Daoy (cell line): ENCODE measurements at regions not wholly inside any gene's neighbourhood (a gene's known extent, or its start where the extent isn't known, plus 50 kb on each side); places are given as distances from the start of the nearest gene placed in this dataset.
A peak's percentile ranks its signal among the peaks of the same experiment; 100 is the strongest.

Source experiments
- DNase-seq: peaks from one replicate; pipeline ENCODE4 v3.0.0-alpha.2; 2015; ENCODE audit warnings: low read depth

DNA sequence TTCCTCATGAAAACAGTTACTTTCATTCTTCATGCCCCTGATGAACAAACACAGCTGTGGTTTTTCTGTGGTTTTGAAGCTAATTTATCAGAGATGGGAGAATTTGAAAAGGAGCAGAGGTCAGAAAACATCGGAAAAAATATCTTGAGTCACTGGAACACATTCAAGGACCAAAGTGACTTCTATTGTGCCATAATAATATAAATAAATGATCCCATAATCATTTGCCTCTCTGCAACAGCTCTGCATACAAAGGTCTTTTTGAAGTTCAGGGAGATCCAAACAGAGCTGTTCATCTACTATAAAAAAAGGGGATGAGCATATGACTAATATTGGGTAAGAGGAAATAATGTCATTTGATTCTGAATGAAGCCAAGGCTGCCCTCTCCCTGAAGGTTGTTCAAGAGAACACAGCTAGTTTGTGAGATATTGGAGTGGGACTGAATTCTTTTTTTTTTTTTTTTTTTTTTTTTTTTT is 201.3 kb upstream of the GALNT5 start:
- DNase-seq = peak; percentile 14

DNA sequence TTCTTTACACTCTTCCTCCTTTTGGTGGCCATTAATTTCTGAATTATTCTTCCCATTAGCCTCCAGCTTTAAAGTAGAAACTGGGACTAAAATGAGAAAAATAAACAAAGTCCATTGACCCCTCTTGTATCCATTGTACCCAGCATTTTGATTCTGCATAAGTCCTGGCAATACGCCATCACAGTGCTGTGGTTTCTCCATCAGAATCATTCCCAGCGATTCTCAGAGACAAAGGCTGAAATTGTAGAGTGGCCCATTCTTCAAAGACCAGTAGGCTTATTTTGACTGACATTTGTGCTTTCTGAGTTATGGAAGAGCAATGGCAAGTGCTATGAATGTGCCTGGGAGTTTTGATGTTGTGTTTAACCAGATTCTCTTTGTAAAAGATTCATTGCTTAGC is 199.3 kb upstream of the GALNT5 start:
- DNase-seq = no peak

DNA sequence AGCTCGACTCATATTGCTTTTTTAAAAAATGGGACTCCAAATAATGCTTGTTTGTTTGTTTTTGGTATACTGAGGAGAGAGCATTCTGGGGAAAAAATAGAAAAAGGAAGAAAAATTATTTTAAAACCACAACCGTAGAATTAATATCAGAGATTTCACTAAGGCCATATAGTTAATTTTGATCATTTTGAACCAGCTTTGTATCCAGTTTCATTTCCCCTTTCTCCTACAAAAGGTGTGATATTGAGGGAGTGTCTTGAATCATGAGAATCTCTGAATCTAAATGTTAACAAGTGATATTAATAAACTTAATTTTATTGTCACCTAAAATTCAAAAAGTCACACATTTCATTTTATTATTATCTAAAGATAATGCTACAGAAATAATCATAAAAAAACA is 198.5 kb upstream of the GALNT5 start:
- no peak for DNase-seq

DNA sequence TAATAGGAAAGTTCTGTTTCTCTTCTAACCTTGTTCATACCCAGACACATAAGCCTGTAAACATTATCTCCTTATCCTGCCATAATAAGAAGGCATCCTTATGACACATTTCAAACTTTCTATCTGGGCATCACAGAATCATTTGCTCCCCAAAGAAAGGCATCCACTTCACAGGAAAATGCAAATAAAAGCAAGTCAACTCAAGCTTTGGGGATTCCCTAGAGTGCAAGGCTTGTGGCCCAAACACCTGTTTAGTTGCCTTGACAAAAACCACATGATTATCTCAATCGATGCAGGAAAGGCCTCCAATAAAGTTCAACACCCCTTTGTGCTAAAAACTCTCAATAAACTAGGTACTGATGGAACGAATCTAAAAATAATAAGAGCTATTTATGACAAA is 195.7 kb upstream of the GALNT5 start:
- DNase-seq = no peak

GRCh38 chr2:157067562-157067961 is 189.9 kb upstream of the GALNT5 start:
- no peak for DNase-seq

DNA sequence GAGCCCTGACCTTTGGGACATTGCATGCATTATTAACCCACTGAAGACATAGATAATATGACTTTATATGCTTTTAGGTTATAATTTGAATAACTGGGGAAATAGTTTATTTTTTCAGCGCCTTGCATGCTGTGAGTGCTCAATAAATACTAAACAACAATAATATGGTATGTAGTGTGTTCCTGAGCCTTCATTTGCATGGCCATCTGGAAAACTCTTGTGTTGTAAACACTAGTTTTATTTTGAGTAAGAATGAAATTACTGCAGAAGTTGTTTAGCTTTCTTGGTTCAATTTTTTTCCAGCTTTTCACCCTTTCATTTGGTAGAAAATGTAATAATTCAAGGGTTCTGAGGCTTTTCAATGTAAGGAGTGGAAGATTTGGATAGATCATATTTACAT is 189.3 kb upstream of the GALNT5 start:
- DNase-seq = no peak

DNA sequence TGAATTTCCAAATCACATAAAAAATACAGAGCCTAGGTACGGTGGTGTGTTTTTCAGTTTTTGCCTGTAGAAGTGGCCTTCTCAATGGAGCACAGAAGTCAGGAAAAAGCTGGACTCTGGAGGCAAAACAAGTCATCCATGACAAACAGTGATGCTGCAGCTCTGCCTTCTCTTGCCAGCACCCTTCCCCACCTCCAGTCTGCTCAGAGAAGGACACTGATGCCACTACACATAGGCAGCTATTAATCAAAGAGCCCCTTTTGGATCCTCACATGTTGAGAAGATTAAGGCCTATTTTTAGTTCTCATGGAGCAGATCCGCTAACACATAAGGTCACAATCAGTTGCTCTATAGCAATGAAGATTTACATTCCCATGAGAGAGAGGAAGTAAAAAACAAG is 181.6 kb upstream of the GALNT5 start:
- no peak for DNase-seq

GRCh38 chr2:157076526-157077161 is 180.9 kb upstream of the GALNT5 start:
- no peak for DNase-seq

DNA sequence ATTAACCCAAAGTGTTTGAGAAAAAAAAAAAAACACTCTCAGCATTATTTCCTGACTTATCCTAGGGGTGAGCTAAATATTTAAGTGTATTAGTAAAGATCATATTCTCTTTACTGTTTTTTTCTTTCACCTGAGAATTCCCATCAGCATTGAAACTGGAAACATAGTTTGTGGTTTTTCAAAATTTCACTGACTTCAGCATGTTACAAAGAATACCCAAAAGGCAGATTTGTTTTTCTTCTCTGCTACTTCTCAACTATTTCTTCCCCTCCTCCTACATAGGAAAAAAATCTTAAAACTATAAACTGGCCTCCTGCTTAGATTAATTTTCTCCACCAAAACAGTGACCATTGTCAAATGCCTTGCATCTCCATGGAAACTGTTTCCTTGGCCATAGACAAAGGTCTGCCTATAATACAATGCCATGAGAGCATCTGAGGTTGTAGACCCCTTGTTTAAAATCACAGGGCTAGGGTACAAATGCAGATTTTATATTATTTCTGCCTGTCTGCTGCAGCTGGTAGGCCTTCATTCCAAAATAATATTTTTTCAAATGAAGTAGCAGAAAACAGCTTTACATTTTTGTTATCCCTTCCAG is 179.7 kb upstream of the GALNT5 start:
- DNase-seq = no peak

- DNase-seq = no peak
These were observed 174.6 kb upstream of the GALNT5 start for GRCh38 chr2:157082950-157083349.

GRCh38 chr2:157085522-157085921 is 172.0 kb upstream of the GALNT5 start:
- no peak for DNase-seq

GRCh38 chr2:157087373-157088002 is 170.0 kb upstream of the GALNT5 start:
- peak; percentile 2 for DNase-seq

DNA sequence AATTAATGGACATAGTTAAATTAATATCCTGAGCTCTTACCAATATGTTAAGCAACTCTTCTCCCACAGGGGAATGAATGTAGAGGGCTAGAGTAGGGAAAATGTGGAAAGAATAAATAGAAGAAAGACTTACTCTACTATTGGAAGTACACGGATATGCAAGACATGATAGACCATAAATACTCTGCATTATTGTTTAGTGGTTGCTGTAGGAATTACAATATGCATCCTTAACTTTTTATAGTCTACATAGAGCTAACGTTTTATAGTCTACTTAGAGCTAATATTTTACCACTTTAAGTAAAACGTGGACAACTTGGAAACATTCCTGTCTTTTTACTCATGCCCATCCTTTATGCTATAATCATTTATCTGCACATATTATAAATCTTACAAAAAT is 163.8 kb upstream of the GALNT5 start:
- DNase-seq = no peak

DNA sequence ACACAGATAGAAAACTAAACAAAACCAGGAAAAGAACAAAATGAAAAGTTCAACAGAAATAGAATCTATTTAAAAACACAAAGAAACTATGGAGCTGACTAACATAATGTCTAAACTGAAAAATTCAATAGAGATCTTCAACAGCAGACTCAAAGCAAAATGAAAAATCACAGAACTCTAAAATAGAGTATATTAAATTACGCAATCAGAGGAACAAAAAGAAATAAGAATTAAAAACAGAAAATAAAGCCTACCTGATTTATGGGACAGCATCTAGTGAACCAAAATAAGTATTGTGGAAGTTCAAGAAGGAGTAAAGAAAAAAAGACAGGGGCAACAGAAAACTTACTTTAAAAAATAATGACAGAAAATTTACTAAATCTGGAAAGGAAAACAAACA is 152.1 kb upstream of the GALNT5 start:
- no peak for DNase-seq

DNA sequence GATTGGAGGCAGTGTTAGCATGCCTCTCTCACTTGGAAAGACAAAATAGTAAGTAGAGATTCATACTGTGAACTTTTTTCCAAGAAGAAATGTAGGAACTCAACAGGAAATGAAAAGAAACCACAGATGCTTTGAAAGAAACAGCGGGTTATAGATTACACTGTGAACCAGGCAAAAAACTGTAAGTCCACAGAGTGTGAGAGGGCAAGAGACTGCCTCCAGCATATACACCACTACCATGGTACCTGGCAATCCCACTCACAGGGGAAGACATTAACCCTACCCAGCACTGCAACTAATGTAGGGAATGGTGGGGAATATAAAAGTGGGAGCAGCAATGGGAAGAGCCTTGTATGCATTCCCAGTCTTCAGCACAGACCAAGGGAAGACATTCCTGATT is 150.6 kb upstream of the GALNT5 start:
- DNase-seq = no peak

DNA sequence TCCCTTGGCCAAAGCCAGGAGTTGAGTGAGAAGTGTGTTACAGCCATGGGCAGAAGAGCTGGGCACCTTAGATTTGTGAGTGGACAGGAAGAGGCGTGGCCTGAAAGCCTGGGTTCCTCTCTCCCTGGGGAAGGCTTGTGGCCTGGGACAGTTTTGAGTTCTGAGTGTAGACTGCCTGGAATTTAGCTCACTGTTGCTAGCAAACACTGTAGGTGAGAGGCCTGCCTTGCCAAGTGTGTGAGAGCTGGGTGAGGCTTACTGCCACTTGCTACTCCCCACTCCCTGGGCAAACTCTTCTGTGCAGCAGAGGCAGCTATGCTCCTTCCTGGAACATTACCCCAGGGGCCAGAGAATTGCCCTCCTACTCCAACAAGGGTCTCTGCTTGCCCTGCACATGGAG is 150.0 kb upstream of the GALNT5 start:
- DNase-seq = no peak

GRCh38 chr2:157107877-157108276 is 149.6 kb upstream of the GALNT5 start:
- DNase-seq = peak; percentile 15

DNA sequence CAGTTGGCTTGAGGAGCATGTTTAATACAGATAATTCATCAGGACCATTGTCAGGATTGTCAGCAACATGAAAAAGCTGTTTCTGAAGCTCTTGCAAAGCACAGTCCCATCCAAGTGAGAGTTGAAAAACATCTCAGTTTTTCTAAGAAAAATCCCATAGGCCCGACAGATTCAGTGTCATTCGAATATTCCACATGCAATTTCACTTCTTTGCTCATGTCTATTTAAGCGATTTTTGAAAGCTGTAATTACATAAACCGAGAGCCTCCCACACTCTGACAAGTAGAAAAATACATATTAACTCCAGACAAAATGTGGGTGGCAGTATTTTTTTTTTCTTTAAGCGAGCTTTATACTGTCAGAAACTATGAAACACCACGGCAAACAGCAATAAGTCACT is 134.7 kb upstream of the GALNT5 start:
- no peak for DNase-seq

GRCh38 chr2:157124731-157125130 is 132.8 kb upstream of the GALNT5 start:
- DNase-seq = no peak

GRCh38 chr2:157125685-157126084 is 131.8 kb upstream of the GALNT5 start:
- DNase-seq = no peak

DNA sequence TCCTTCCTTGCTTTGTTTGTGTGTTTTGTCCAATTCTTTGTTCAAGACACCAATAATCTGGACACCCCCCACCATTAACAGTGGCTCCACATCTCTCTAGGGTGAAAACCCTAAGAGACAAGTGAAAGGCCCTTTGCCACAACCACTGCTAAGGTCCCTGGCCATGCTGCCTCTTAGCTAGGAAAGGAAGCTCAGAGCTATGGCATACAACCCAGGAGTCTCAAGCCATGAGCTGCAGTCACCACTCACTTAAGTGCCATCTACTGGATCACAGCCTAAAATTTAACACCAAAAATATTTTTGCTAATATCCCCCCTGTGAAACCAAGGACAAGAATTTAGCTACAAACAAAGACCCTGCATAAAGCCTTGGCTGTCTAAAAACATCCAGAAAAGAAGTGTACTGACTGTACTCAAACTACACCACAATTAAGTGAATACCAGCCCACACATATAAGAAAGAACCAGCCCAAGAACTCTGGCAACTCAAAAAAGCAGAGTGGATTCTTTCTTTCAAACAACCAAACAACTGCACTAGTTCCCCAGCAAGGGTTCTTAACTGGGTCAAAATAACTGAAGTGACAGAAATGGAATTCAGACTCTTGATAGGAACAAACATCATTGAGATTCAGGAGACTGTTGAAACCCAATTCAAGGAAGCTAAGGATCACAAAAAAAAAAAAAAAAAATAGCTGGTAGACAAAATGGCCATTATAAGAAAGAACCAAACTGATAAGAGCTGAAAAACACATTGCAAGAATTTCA is 130.1 kb upstream of the GALNT5 start:
- no peak for DNase-seq

DNA sequence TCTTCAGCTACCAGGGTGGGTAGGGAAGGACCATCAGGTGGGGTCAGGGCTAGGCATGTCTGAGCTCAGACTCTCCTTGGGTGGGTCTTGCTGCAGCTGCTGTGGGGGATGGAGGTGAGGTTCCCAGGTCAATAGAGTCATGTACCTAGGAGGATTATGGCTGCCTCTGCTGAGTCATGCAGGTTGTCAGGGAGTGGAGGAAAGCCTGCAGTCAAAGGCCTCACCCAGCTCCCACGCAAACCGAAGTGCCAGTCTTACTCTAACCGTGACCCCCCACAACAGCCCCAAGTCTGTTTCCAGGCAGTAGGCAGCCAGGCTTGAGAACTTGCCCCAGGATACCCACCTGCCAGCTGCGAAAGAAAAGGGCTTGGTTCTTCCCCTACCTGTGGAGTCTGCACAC is 113.6 kb upstream of the GALNT5 start:
- no peak for DNase-seq

DNA sequence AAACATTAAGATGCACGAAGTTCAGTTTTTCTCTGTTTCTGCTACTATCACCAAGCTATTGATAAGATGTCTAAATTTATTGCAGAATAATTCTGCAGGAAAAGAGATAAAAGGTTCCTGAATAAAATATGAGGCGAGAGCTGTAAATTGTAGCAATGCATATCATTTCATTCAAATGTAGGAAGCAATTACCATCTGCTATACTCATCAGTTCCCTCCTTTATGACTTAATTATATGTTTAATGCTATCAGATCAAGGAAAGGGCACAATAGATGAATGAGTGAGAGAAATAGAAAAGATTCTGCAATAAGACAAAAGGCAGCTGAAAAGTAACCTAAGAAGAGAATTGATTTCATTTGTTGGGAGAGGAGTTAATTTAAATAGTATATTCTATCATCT is 108.2 kb upstream of the GALNT5 start:
- no peak for DNase-seq
